ENCODE measurements at regions not wholly inside any gene's neighbourhood (a gene's known extent, or its start where the extent isn't known, plus 50 kb on each side); places are given as distances from the start of the nearest gene placed in this dataset.

DNA sequence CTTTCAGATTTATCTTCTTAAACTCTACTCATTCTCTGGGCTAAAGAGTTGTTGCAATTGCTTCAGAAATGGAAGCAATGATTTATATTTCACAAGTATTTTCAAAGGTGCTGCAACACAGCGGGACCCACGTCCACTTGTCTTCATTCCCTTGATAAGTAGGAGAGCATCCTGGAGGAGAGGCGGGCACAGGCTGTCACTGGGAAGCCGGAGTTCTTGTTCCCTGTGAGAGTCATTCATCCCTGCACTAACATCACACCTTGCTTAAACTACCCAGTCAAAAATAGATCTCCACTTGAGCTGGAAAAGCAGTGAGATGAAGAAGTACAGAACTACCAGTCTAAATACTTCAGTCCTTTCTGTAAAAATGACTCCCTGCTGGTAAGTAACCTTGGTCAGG is 160.5 kb upstream of the RASSF8 start:
- H3K4me2 ChIP-seq (ENCODE audit: low read depth, low read length, poor library complexity, severe bottlenecking) = no peak overlapping the region
- peaks cover 11% of the 10 kb centered on the region for H3K4me1 ChIP-seq (ENCODE audit: insufficient read depth, low read length, poor library complexity, severe bottlenecking)
- no peaks in the 10 kb centered on the region for H3K9me3 ChIP-seq (ENCODE audit: insufficient read depth, low read depth, low read length)
- no peak overlapping the region for H2AFZ ChIP-seq (ENCODE audit: low read length)
- H3K9me2 ChIP-seq (replicated peaks; ENCODE audit: low read depth, low read length) = no peaks in the 10 kb centered on the region
- no peaks in the 10 kb centered on the region for H3F3A ChIP-seq (ENCODE audit: low read depth)
- no peak overlapping the region for H3K9ac ChIP-seq (ENCODE audit: low read depth, low read length, poor library complexity, severe bottlenecking)
- TF ChIP-seq, protein P1, sequence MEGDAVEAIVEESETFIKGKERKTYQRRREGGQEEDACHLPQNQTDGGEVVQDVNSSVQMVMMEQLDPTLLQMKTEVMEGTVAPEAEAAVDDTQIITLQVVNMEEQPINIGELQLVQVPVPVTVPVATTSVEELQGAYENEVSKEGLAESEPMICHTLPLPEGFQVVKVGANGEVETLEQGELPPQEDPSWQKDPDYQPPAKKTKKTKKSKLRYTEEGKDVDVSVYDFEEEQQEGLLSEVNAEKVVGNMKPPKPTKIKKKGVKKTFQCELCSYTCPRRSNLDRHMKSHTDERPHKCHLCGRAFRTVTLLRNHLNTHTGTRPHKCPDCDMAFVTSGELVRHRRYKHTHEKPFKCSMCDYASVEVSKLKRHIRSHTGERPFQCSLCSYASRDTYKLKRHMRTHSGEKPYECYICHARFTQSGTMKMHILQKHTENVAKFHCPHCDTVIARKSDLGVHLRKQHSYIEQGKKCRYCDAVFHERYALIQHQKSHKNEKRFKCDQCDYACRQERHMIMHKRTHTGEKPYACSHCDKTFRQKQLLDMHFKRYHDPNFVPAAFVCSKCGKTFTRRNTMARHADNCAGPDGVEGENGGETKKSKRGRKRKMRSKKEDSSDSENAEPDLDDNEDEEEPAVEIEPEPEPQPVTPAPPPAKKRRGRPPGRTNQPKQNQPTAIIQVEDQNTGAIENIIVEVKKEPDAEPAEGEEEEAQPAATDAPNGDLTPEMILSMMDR (conservative IDR thresholded peaks at IDR 0.05; ENCODE audit: low read length) = no peak
- no peak for TF ChIP-seq EZH2phosphoT487 (IDR thresholded peaks at IDR 0.05; ENCODE audit: borderline replicate concordance)
- H3K79me2 ChIP-seq (ENCODE audit: insufficient read depth, low read length) = no peaks in the 10 kb centered on the region
- no peak overlapping the region for H3K4me3 ChIP-seq (ENCODE audit: low read length, poor library complexity, severe bottlenecking)
- no peaks in the 10 kb centered on the region for H3K36me3 ChIP-seq (ENCODE audit: insufficient read depth, low read length)
- H3K27me3 ChIP-seq (ENCODE audit: insufficient read depth, low read length, poor library complexity, severe bottlenecking) = no peaks in the 10 kb centered on the region
- H4K20me1 ChIP-seq (ENCODE audit: insufficient read depth, low read length, poor library complexity, severe bottlenecking) = no peaks in the 10 kb centered on the region

DNA sequence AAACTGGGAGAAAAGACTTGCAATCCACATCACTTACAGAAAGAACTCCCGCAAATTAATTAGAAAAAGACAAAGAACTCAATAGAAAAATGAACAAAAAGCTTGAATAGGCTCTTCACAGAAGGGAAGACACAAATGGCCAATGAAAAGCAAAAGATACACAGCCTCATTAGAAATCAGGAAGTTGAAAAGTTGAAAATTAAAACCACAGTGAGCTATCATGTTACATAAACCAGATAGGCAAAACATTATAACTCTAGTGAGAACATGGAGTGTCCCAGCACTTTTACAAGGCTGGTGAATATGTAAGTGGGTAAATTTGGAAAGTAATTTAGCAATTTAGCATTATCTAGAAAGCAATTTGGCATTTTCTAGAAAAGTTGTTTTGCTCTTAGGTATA is 158.4 kb upstream of the RASSF8 start:
- Histone ChIP-seq H3K4me1 (ENCODE audit: insufficient read depth, low read length, poor library complexity, severe bottlenecking) (peaks cover 11% of the 10 kb centered on the region), H4K20me1 (ENCODE audit: insufficient read depth, low read length, poor library complexity, severe bottlenecking) (no peaks in the 10 kb centered on the region)
- TF ChIP-seq, protein P1 (conservative IDR thresholded peaks at IDR 0.05; ENCODE audit: low read length) = no peak
- no peak for TF ChIP-seq EZH2phosphoT487 (IDR thresholded peaks at IDR 0.05; ENCODE audit: borderline replicate concordance)

GRCh38 chr12:25801734-25802133 is 156.7 kb upstream of the RASSF8 start:
- H2AFZ ChIP-seq (ENCODE audit: low read length) = no peak overlapping the region
- no peaks in the 10 kb centered on the region for H3K9me3 ChIP-seq (ENCODE audit: insufficient read depth, low read depth, low read length)
- peaks cover 18% of the 10 kb centered on the region for H3K4me1 ChIP-seq (ENCODE audit: insufficient read depth, low read length, poor library complexity, severe bottlenecking)
- no peak overlapping the region for H3K4me3 ChIP-seq (ENCODE audit: low read length, poor library complexity, severe bottlenecking)
- H3K9ac ChIP-seq (ENCODE audit: low read depth, low read length, poor library complexity, severe bottlenecking) = no peak overlapping the region
- no peaks in the 10 kb centered on the region for H4K20me1 ChIP-seq (ENCODE audit: insufficient read depth, low read length, poor library complexity, severe bottlenecking)
- no peaks in the 10 kb centered on the region for H3K9me2 ChIP-seq (replicated peaks; ENCODE audit: low read depth, low read length)
- no peak for TF ChIP-seq EZH2phosphoT487 (IDR thresholded peaks at IDR 0.05; ENCODE audit: borderline replicate concordance)
- TF ChIP-seq, protein P1 (conservative IDR thresholded peaks at IDR 0.05; ENCODE audit: low read length) = no peak
- H3K79me2 ChIP-seq (ENCODE audit: insufficient read depth, low read length) = no peaks in the 10 kb centered on the region
- H3K27me3 ChIP-seq (ENCODE audit: insufficient read depth, low read length, poor library complexity, severe bottlenecking) = no peaks in the 10 kb centered on the region
- H3K4me2 ChIP-seq (ENCODE audit: low read depth, low read length, poor library complexity, severe bottlenecking) = no peak overlapping the region
- H3F3A ChIP-seq (ENCODE audit: low read depth) = no peaks in the 10 kb centered on the region
- no peaks in the 10 kb centered on the region for H3K36me3 ChIP-seq (ENCODE audit: insufficient read depth, low read length)

More for the DNA sequence above, 158.4 kb upstream of the RASSF8 start:
- peak overlapping the region; percentile 33 for H3K4me2 ChIP-seq (ENCODE audit: low read depth, low read length, poor library complexity, severe bottlenecking)
- H3F3A ChIP-seq (ENCODE audit: low read depth) = no peaks in the 10 kb centered on the region
- H3K36me3 ChIP-seq (ENCODE audit: insufficient read depth, low read length) = no peaks in the 10 kb centered on the region
- no peaks in the 10 kb centered on the region for H3K79me2 ChIP-seq (ENCODE audit: insufficient read depth, low read length)
- no peak overlapping the region for H3K9ac ChIP-seq (ENCODE audit: low read depth, low read length, poor library complexity, severe bottlenecking)
- H3K27me3 ChIP-seq (ENCODE audit: insufficient read depth, low read length, poor library complexity, severe bottlenecking) = no peaks in the 10 kb centered on the region
- H3K9me3 ChIP-seq (ENCODE audit: insufficient read depth, low read depth, low read length) = no peaks in the 10 kb centered on the region
- H3K4me3 ChIP-seq (ENCODE audit: low read length, poor library complexity, severe bottlenecking) = no peak overlapping the region
- H3K9me2 ChIP-seq (replicated peaks; ENCODE audit: low read depth, low read length) = no peaks in the 10 kb centered on the region
- H2AFZ ChIP-seq (ENCODE audit: low read length) = no peak overlapping the region

All from Loucy (cell line).